H9 (cell line): ENCODE measurements at regions not wholly inside any gene's neighbourhood (a gene's known extent, or its start where the extent isn't known, plus 50 kb on each side); places are given as distances from the start of the nearest gene placed in this dataset.

ENCODE experiments used
- DNase-seq: peaks from one replicate; pipeline ENCODE4 v3.0.0-alpha.2; 2017
- H2AFZ ChIP-seq: one replicate; pipeline ENCODE4 v1.6.1; 2013; ENCODE audit warnings: mild to moderate bottlenecking, low read length, control low read depth, moderate library complexity
- H2AK5ac ChIP-seq: 2 replicates; pipeline ENCODE4 v1.6.1; 2013; ENCODE audit warnings: low read length, control low read depth, mixed read lengths; ENCODE audit not compliant: insufficient read length
- H2BK120ac ChIP-seq: one replicate; pipeline ENCODE4 v1.6.1; 2013; ENCODE audit warnings: low read depth, mild to moderate bottlenecking, low read length, control low read depth, inconsistent platforms; ENCODE audit not compliant: poor library complexity, severe bottlenecking
- H2BK12ac ChIP-seq: 2 replicates; pipeline ENCODE4 v1.6.1; 2013; ENCODE audit warnings: low read length, control low read depth, mixed read lengths, low read depth; ENCODE audit not compliant: insufficient read length
- H2BK15ac ChIP-seq: 2 replicates; pipeline ENCODE4 v1.6.1; 2013; ENCODE audit warnings: low read depth, low read length, control low read depth
- H2BK20ac ChIP-seq: one replicate; pipeline ENCODE4 v1.6.1; 2013; ENCODE audit warnings: low read depth, mild to moderate bottlenecking, low read length, control low read depth, inconsistent platforms; ENCODE audit not compliant: poor library complexity, severe bottlenecking
- H2BK5ac ChIP-seq: 2 replicates; pipeline ENCODE4 v1.6.1; 2013; ENCODE audit warnings: low read length, control low read depth, mixed read lengths; ENCODE audit not compliant: insufficient read length
- H3K14ac ChIP-seq: 2 replicates; pipeline ENCODE4 v1.6.1; 2013; ENCODE audit warnings: low read length, control low read depth; ENCODE audit not compliant: insufficient read depth
- H3K18ac ChIP-seq: 2 replicates; pipeline ENCODE4 v1.6.1; 2013; ENCODE audit warnings: low read depth, mild to moderate bottlenecking, mixed read lengths, low read length, control low read depth; ENCODE audit not compliant: insufficient read length
- H3K23ac ChIP-seq: 2 replicates; pipeline ENCODE4 v1.6.1; 2013; ENCODE audit warnings: low read length, control low read depth, mixed read lengths, low read depth; ENCODE audit not compliant: insufficient read length
- H3K23me2 ChIP-seq: 2 replicates; pipeline ENCODE4 v1.6.1; 2013; ENCODE audit warnings: low read depth, mild to moderate bottlenecking, mixed read lengths, low read length, control low read depth; ENCODE audit not compliant: insufficient read length, poor library complexity, severe bottlenecking
- H3K27ac ChIP-seq: 2 replicates; pipeline ENCODE4 v1.5.1; 2013; ENCODE audit warnings: low read length, control low read depth, mixed read lengths, low read depth; ENCODE audit not compliant: insufficient read length
- H3K27me3 ChIP-seq: 2 replicates; pipeline ENCODE4 v1.6.1; 2013; ENCODE audit warnings: low read length, control low read depth, inconsistent platforms; ENCODE audit not compliant: insufficient read depth
- H3K4ac ChIP-seq: 2 replicates; pipeline ENCODE4 v1.6.1; 2013; ENCODE audit warnings: low read depth, mild to moderate bottlenecking, control low read depth, inconsistent platforms, low read length, moderate library complexity
- H3K4me1 ChIP-seq: 2 replicates; pipeline ENCODE4 v1.6.1; 2013; ENCODE audit warnings: low read length, control low read depth, inconsistent platforms; ENCODE audit not compliant: insufficient read depth
- H3K4me2 ChIP-seq: 2 replicates; pipeline ENCODE4 v1.6.1; 2013; ENCODE audit warnings: low read length, control low read depth, mixed read lengths; ENCODE audit not compliant: insufficient read length, insufficient read depth
- H3K56ac ChIP-seq: 2 replicates; pipeline ENCODE4 v1.6.1; 2013; ENCODE audit warnings: low read depth, mild to moderate bottlenecking, mixed read lengths, low read length, control low read depth; ENCODE audit not compliant: insufficient read length
- H3K79me1 ChIP-seq: 2 replicates; pipeline ENCODE4 v1.6.1; 2013; ENCODE audit warnings: low read depth, mild to moderate bottlenecking, moderate library complexity, low read length, control low read depth, inconsistent platforms; ENCODE audit not compliant: insufficient read depth, poor library complexity, severe bottlenecking
- H3K79me2 ChIP-seq: 2 replicates; pipeline ENCODE4 v1.6.1; 2013; ENCODE audit warnings: low read length, control low read depth, inconsistent platforms; ENCODE audit not compliant: insufficient read depth
- H3K9ac ChIP-seq: 2 replicates; pipeline ENCODE4 v1.6.1; 2013; ENCODE audit warnings: low read length, control low read depth, mixed read lengths; ENCODE audit not compliant: insufficient read length; ENCODE audit errors: extremely low read depth
- H3K9me3 ChIP-seq: one replicate; pipeline ENCODE4 v1.6.1; 2013; ENCODE audit warnings: low read depth, low read length, inconsistent platforms; ENCODE audit not compliant: control insufficient read depth
- H3T11ph ChIP-seq: one replicate; pipeline ENCODE4 v1.6.1; 2013; ENCODE audit warnings: mild to moderate bottlenecking, low read length, control low read depth, inconsistent platforms
- H4K20me1 ChIP-seq: one replicate; pipeline ENCODE4 v1.6.1; 2013; ENCODE audit not compliant: control insufficient read depth, insufficient read length, insufficient read depth
- H4K5ac ChIP-seq: 2 replicates; pipeline ENCODE4 v1.6.1; 2013; ENCODE audit warnings: low read depth, mild to moderate bottlenecking, mixed read lengths, low read length, control low read depth; ENCODE audit not compliant: insufficient read length
- H4K8ac ChIP-seq: replicated peaks from 2 replicates; pipeline ENCODE4 v1.6.1; 2013; ENCODE audit warnings: low read length, control low read depth, mixed read lengths, low read depth; ENCODE audit not compliant: insufficient read length
- H4K91ac ChIP-seq: 2 replicates; pipeline ENCODE4 v1.6.1; 2013; ENCODE audit warnings: low read depth, mild to moderate bottlenecking, moderate library complexity, mixed read lengths, low read length, control low read depth; ENCODE audit not compliant: insufficient read length
- H3K27ac Mint-ChIP-seq, 3 experiments: 2 replicates in 2 of 3; 3 replicates in 1 of 3; pipeline ENCODE4 v1.8.0; 2020 to 2021; ENCODE audit warnings: mixed read lengths in 3 of 3, mild to moderate bottlenecking in 1 of 3, moderate library complexity in 1 of 3
- H3K27me3 Mint-ChIP-seq: 2 replicates; pipeline ENCODE4 v1.8.0; 2021; ENCODE audit warnings: low read depth, mild to moderate bottlenecking, moderate library complexity, mixed read lengths
- H3K36me3 Mint-ChIP-seq, 3 experiments: 2 replicates in 2 of 3; 3 replicates in 1 of 3; pipeline ENCODE4 v1.8.0; 2020 to 2021; ENCODE audit warnings: low read depth in 3 of 3, mixed read lengths in 3 of 3; ENCODE audit not compliant: insufficient read depth in 1 of 3
- H3K4me1 Mint-ChIP-seq, 2 experiments: 2 replicates each; pipeline ENCODE4 v1.8.0; 2020; ENCODE audit warnings: mixed read lengths in 2 of 2
- H3K4me3 Mint-ChIP-seq, 2 experiments: 2 replicates in 1 of 2; 3 replicates in 1 of 2; pipeline ENCODE4 v1.8.0; 2020 to 2021; ENCODE audit warnings: mild to moderate bottlenecking in 2 of 2, mixed read lengths in 2 of 2, moderate library complexity in 1 of 2
- H3K9me3 Mint-ChIP-seq, 2 experiments: 2 replicates in 1 of 2; 3 replicates in 1 of 2; pipeline ENCODE4 v1.8.0; 2020; ENCODE audit warnings: mild to moderate bottlenecking in 2 of 2, mixed read lengths in 2 of 2, moderate library complexity in 1 of 2
- CTCF ChIP-seq: fragments of 200-600 bp; sonication (generic); conservative IDR thresholded peaks from 3 replicates; pipeline ENCODE4 v1.8.0; 2021; ENCODE audit warnings: antibody characterized with exemption, mild to moderate bottlenecking
- WGBS: extraction: QIAGEN DNeasy Blood & Tissue Kit; methylation state at CpG from one replicate; pipeline ENCODE4 v1.1.7; 2013; ENCODE audit warnings: missing lambda C conversion rate, low lambda C conversion rate, mixed read lengths; ENCODE audit not compliant: insufficient read length; ENCODE audit errors: extremely low coverage; 5-methylcytosine and 5-hydroxymethylcytosine counted together

- no peak for DNase-seq
- peaks cover 0 to 3% (median 0%) of the 10 kb centered on the region in 3 experiments; a peak in 3 of 7 replicates for H3K36me3 Mint-ChIP-seq
- H3K9me3 Mint-ChIP-seq: no peaks in the 10 kb centered on the region
- H2BK120ac ChIP-seq: no peak overlapping the region
- H2BK20ac ChIP-seq: no peak overlapping the region
- no peak overlapping the region for H3K27ac Mint-ChIP-seq
- no peak overlapping the region for H3K14ac ChIP-seq
- no CpG with 5 or more reads among the region's 2 CpGs for WGBS
- H3K56ac ChIP-seq: no peak overlapping the region
- H4K5ac ChIP-seq: no peak overlapping the region
- H3K4me2 ChIP-seq: no peak overlapping the region
- no peak overlapping the region for H3K4me3 Mint-ChIP-seq
- H3K27ac ChIP-seq: no peak overlapping the region
- no peaks in the 10 kb centered on the region for H3K23me2 ChIP-seq
- no peak for TF ChIP-seq CTCF
- no peak overlapping the region for H2AFZ ChIP-seq
- no peaks in the 10 kb centered on the region for H3K4me1 ChIP-seq
- no peak overlapping the region for H3K4ac ChIP-seq
- no peak overlapping the region for H2BK12ac ChIP-seq
- no peaks in the 10 kb centered on the region for H3K27me3 ChIP-seq
- H2AK5ac ChIP-seq: no peak overlapping the region
- H4K91ac ChIP-seq: no peak overlapping the region
- no peak overlapping the region for H3T11ph ChIP-seq
- no peak overlapping the region for H2BK5ac ChIP-seq
- no peaks in the 10 kb centered on the region for H3K27me3 Mint-ChIP-seq
- peaks cover 0 to 4% of the 10 kb centered on the region in 2 experiments; a peak in 2 of 4 replicates for H3K4me1 Mint-ChIP-seq
- no peak overlapping the region for H2BK15ac ChIP-seq
- H3K9ac ChIP-seq: no peak overlapping the region
- no peak overlapping the region for H3K23ac ChIP-seq
- H4K20me1 ChIP-seq: no peaks in the 10 kb centered on the region
- no peak overlapping the region for H4K8ac ChIP-seq
- H3K79me2 ChIP-seq: no peaks in the 10 kb centered on the region
- no peaks in the 10 kb centered on the region for H3K79me1 ChIP-seq
- H3K18ac ChIP-seq: no peak overlapping the region
- H3K9me3 ChIP-seq: no peaks in the 10 kb centered on the region
These were observed 209.9 kb upstream of the TRIB2 start for GRCh38 chr2:12506846-12507245.
